ENCODE measurements at regions not wholly inside any gene's neighbourhood (a gene's known extent, or its start where the extent isn't known, plus 50 kb on each side); places are given as distances from the start of the nearest gene placed in this dataset.

- TF ChIP-seq CTCF (IDR thresholded peaks at IDR 0.05) (no peak), POLR2A (IDR thresholded peaks at IDR 0.05) (no peak)
Observed at GRCh38 chr5:126108470-126108869, 314.7 kb upstream of the GRAMD2B start.
